Liver (tissue), 3 donors: ENCODE measurements at regions not wholly inside any gene's neighbourhood (a gene's known extent, or its start where the extent isn't known, plus 50 kb on each side); places are given as distances from the start of the nearest gene placed in this dataset.

Source experiments
- EGR1 ChIP-seq, 2 donors: IDR thresholded peaks; 2 replicates each; pipeline ENCODE4 v1.6.1; 2016 to 2018; ENCODE audit warnings: antibody characterized with exemption in 2 of 2, low read depth in 2 of 2
- FOXA1 ChIP-seq: IDR thresholded peaks from 2 replicates; pipeline ENCODE4 v1.6.1; 2016; ENCODE audit warnings: antibody characterized with exemption
- GABPA ChIP-seq, 2 donors: IDR thresholded peaks in 1 of 2; conservative IDR thresholded peaks in 1 of 2; 2 replicates each; pipeline ENCODE4 v1.6.1; 2016; ENCODE audit warnings: antibody characterized with exemption in 2 of 2, mild to moderate bottlenecking in 1 of 2, moderate library complexity in 1 of 2
- JUND ChIP-seq, 2 donors: IDR thresholded peaks; 2 replicates each; pipeline ENCODE4 v1.6.1; 2016; ENCODE audit warnings: antibody characterized with exemption in 2 of 2
- RAD21 ChIP-seq, 2 donors: IDR thresholded peaks; 2 replicates each; pipeline ENCODE4 v1.6.1; 2016; ENCODE audit warnings: antibody characterized with exemption in 2 of 2, mild to moderate bottlenecking in 2 of 2
- TAF1 ChIP-seq: conservative IDR thresholded peaks from 2 replicates; pipeline ENCODE4 v1.6.1; 2016; ENCODE audit warnings: antibody characterized with exemption, mild to moderate bottlenecking
- YY1 ChIP-seq: IDR thresholded peaks from 2 replicates; pipeline ENCODE4 v1.6.1; 2016; ENCODE audit warnings: antibody characterized with exemption, mild to moderate bottlenecking
- TF ChIP-seq, protein P1 (sequence below): fragments of 150-350 bp; IDR thresholded peaks from 2 replicates; pipeline ENCODE4 v1.5.1; 2017; ENCODE audit warnings: improper control_type of control experiment, low read depth, low read length; ENCODE audit not compliant: missing input control
- TF ChIP-seq, protein P2 (sequence below): IDR thresholded peaks from 2 replicates; pipeline ENCODE4 v1.6.1; 2016; ENCODE audit warnings: antibody characterized with exemption
- TF ChIP-seq, protein P3 (sequence below): IDR thresholded peaks from 2 replicates; pipeline ENCODE4 v1.6.1; 2016; ENCODE audit warnings: antibody characterized with exemption, mild to moderate bottlenecking
- donor health status: healthy.
- donor health status: healthy.

DNA sequence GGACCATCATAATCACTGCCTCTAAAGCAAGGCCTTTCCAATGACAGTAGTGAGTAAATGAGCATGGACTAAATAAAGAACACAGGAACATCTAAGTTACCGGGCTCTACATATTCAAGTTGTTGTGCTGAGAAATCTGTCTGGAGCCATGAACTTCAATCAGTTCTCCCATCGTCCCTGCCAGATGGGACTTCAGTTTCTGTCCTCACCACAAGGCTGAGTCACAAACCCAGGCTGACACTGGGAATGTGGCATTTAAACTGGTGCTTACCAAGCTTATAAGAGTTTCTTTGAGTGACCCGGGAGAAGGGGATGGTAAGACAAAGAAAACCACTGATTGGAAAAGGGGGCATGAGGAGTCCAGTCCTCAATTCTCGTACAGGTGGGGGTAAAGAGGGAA, 497.0 kb downstream of the MAFB start:
- TF ChIP-seq, protein P1, sequence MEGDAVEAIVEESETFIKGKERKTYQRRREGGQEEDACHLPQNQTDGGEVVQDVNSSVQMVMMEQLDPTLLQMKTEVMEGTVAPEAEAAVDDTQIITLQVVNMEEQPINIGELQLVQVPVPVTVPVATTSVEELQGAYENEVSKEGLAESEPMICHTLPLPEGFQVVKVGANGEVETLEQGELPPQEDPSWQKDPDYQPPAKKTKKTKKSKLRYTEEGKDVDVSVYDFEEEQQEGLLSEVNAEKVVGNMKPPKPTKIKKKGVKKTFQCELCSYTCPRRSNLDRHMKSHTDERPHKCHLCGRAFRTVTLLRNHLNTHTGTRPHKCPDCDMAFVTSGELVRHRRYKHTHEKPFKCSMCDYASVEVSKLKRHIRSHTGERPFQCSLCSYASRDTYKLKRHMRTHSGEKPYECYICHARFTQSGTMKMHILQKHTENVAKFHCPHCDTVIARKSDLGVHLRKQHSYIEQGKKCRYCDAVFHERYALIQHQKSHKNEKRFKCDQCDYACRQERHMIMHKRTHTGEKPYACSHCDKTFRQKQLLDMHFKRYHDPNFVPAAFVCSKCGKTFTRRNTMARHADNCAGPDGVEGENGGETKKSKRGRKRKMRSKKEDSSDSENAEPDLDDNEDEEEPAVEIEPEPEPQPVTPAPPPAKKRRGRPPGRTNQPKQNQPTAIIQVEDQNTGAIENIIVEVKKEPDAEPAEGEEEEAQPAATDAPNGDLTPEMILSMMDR, result no peak
- no peak for TF ChIP-seq EGR1 (IDR thresholded peaks at IDR 0.05; ENCODE audit: low read depth in 2 of 2)
- TF ChIP-seq RAD21 (IDR thresholded peaks at IDR 0.05), result no peak
- no peak for TF ChIP-seq TAF1
- no peak for TF ChIP-seq YY1
- TF ChIP-seq, protein P2, sequence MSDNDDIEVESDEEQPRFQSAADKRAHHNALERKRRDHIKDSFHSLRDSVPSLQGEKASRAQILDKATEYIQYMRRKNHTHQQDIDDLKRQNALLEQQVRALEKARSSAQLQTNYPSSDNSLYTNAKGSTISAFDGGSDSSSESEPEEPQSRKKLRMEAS, result no peak
- TF ChIP-seq FOXA1, result no peak
- TF ChIP-seq JUND (IDR thresholded peaks at IDR 0.05), result no peak
- TF ChIP-seq, protein P3, sequence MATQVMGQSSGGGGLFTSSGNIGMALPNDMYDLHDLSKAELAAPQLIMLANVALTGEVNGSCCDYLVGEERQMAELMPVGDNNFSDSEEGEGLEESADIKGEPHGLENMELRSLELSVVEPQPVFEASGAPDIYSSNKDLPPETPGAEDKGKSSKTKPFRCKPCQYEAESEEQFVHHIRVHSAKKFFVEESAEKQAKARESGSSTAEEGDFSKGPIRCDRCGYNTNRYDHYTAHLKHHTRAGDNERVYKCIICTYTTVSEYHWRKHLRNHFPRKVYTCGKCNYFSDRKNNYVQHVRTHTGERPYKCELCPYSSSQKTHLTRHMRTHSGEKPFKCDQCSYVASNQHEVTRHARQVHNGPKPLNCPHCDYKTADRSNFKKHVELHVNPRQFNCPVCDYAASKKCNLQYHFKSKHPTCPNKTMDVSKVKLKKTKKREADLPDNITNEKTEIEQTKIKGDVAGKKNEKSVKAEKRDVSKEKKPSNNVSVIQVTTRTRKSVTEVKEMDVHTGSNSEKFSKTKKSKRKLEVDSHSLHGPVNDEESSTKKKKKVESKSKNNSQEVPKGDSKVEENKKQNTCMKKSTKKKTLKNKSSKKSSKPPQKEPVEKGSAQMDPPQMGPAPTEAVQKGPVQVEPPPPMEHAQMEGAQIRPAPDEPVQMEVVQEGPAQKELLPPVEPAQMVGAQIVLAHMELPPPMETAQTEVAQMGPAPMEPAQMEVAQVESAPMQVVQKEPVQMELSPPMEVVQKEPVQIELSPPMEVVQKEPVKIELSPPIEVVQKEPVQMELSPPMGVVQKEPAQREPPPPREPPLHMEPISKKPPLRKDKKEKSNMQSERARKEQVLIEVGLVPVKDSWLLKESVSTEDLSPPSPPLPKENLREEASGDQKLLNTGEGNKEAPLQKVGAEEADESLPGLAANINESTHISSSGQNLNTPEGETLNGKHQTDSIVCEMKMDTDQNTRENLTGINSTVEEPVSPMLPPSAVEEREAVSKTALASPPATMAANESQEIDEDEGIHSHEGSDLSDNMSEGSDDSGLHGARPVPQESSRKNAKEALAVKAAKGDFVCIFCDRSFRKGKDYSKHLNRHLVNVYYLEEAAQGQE, result no peak
- TF ChIP-seq GABPA (IDR thresholded peaks at IDR 0.05 in 1 of 2, conservative IDR thresholded peaks at IDR 0.05 in 1 of 2), result no peak
